Keratinocyte (primary cell): ENCODE measurements at regions not wholly inside any gene's neighbourhood (a gene's known extent, or its start where the extent isn't known, plus 50 kb on each side); places are given as distances from the start of the nearest gene placed in this dataset.

Source experiments
- CTCF ChIP-seq, 3 experiments: IDR thresholded peaks in 1 of 3; conservative IDR thresholded peaks in 1 of 3; optimal IDR thresholded peaks in 1 of 3; 2 replicates in 2 of 3; 3 replicates in 1 of 3; pipeline versions ENCODE3 to v1.5.1; 2011; ENCODE audit warnings: low read length in 3 of 3, mild to moderate bottlenecking in 3 of 3, moderate library complexity in 2 of 3, control low read depth in 1 of 3, inconsistent platforms in 1 of 3; ENCODE audit not compliant: insufficient read depth in 2 of 3; ENCODE audit errors: extremely low read depth in 1 of 3
- EZH2 ChIP-seq: IDR thresholded peaks from one replicate; pipeline ENCODE4 v1.6.1; 2012; ENCODE audit warnings: inconsistent platforms, mild to moderate bottlenecking, low read length, moderate library complexity

- TF ChIP-seq CTCF (optimal IDR thresholded peaks at IDR 0.05 in 1 of 3, IDR thresholded peaks at IDR 0.05 in 1 of 3, conservative IDR thresholded peaks at IDR 0.05 in 1 of 3; ENCODE audit: extremely low read depth in 1 of 3, insufficient read depth in 2 of 3, low read length in 3 of 3), result no peak
- TF ChIP-seq EZH2, result no peak
These were observed 855.0 kb upstream of the CELF4 start for GRCh38 chr18:38420611-38421010.
